Ascending aorta (tissue), 2 donors: ENCODE measurements at regions not wholly inside any gene's neighbourhood (a gene's known extent, or its start where the extent isn't known, plus 50 kb on each side); places are given as distances from the start of the nearest gene placed in this dataset.
"Not testable (repeated sequence)": the region's sequence is repeated elsewhere in the genome, so short reads cannot be mapped to it uniquely, and the experiment has no call there.

Experiments used
- DNase-seq, 2 donors: peaks; one replicate each; pipeline ENCODE4 v3.0.0-alpha.2; 2019; ENCODE audit warnings: low spot score in 2 of 2
- H3K27ac ChIP-seq, 2 donors: fragments of 200-600 bp; sonication (generic); one replicate each; pipeline ENCODE4 v1.5.1; 2016 to 2017; ENCODE audit warnings: mild to moderate bottlenecking in 1 of 2
- H3K27me3 ChIP-seq: fragments of 200-600 bp; sonication (generic); one replicate; pipeline ENCODE4 v1.5.1; 2017
- H3K36me3 ChIP-seq, 2 donors: fragments of 200-600 bp; sonication (generic); one replicate each; pipeline ENCODE4 v1.5.1; 2016
- H3K4me1 ChIP-seq, 2 donors: fragments of 200-600 bp; sonication (generic); one replicate each; pipeline ENCODE4 v1.5.1; 2016 to 2017; ENCODE audit warnings: mild to moderate bottlenecking in 1 of 2
- H3K4me3 ChIP-seq, 2 donors: fragments of 200-600 bp; sonication (generic); one replicate each; pipeline ENCODE4 v1.5.1; 2016 to 2017; ENCODE audit warnings: mild to moderate bottlenecking in 1 of 2
- H3K9me3 ChIP-seq, 2 donors: fragments of 200-600 bp; sonication (generic); one replicate each; pipeline ENCODE4 v1.5.1; 2016
- intact Hi-C: fragments of 100-400 bp; cut with DNase I; formaldehyde crosslinking; loops from one replicate; pipeline ENCODE4 v1.15.1; 2023
- TF ChIP-seq, protein P1 (sequence below), 3 experiments: fragments of 200-600 bp in 2 of 3; fragments of 450-650 bp in 1 of 3; sonication (generic) in 2 of 3; IDR thresholded peaks; one replicate each; pipeline ENCODE4 v1.5.1; 2016 to 2019; ENCODE audit warnings: antibody characterized with exemption in 3 of 3, mild to moderate bottlenecking in 1 of 3, moderate library complexity in 1 of 3

DNA sequence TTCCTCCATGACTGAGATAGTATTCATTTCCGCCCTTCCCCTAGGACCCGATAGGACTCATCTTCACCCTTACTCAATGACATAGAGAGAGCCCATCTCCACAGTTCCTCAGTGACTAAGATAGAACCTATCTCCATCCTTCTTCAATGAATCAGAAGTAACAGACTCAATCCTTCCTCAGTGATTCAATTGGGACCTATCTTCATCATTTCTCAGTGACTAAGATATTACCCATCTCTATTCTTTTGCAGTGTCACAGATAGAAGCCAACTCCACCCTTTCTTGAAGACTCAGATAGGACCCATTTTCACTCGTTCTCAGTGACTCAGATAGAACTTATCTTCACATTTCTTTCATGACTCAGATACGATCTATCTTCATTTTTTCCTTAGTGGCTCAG, 164.6 kb downstream of the FBXO4 start:
- TF ChIP-seq, protein P1, sequence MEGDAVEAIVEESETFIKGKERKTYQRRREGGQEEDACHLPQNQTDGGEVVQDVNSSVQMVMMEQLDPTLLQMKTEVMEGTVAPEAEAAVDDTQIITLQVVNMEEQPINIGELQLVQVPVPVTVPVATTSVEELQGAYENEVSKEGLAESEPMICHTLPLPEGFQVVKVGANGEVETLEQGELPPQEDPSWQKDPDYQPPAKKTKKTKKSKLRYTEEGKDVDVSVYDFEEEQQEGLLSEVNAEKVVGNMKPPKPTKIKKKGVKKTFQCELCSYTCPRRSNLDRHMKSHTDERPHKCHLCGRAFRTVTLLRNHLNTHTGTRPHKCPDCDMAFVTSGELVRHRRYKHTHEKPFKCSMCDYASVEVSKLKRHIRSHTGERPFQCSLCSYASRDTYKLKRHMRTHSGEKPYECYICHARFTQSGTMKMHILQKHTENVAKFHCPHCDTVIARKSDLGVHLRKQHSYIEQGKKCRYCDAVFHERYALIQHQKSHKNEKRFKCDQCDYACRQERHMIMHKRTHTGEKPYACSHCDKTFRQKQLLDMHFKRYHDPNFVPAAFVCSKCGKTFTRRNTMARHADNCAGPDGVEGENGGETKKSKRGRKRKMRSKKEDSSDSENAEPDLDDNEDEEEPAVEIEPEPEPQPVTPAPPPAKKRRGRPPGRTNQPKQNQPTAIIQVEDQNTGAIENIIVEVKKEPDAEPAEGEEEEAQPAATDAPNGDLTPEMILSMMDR (IDR thresholded peaks at IDR 0.05), result no peak
- Histone ChIP-seq H3K4me1 (no peaks in the 10 kb centered on the region), H3K27ac (no peak overlapping the region), H3K4me3 (no peak overlapping the region), H3K9me3 (no peaks in the 10 kb centered on the region), H3K27me3 (no peaks in the 10 kb centered on the region), H3K36me3 (no peaks in the 10 kb centered on the region)
- no peak for DNase-seq
- intact Hi-C loops, result no loop called here

DNA sequence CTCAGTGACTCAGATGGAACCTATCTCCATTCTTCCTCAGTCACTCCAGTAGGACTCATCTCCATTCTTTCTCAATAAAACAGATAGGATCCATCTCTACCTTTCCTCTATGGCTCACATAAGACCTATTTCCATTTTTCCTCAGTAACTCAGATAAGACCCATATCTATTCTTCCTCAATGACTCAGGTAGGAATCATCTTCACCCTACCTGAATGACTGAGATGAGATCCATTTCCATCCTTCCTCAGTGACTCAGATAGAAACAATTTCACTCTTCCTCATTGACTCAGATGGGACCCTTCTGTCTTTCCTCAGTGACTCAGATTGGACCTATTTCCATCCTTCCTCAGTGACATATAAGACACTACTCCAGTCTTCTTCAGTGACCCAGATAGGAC, 165.1 kb downstream of the FBXO4 start:
- Histone ChIP-seq H3K27me3 (no peaks in the 10 kb centered on the region), H3K9me3 (no peaks in the 10 kb centered on the region), H3K4me1 (no peaks in the 10 kb centered on the region), H3K4me3 (no peak overlapping the region), H3K36me3 (no peaks in the 10 kb centered on the region), H3K27ac (no peak overlapping the region)
- intact Hi-C loops, result no loop called here
- no peak for DNase-seq
- TF ChIP-seq, protein P1 (IDR thresholded peaks at IDR 0.05), result no peak

DNA sequence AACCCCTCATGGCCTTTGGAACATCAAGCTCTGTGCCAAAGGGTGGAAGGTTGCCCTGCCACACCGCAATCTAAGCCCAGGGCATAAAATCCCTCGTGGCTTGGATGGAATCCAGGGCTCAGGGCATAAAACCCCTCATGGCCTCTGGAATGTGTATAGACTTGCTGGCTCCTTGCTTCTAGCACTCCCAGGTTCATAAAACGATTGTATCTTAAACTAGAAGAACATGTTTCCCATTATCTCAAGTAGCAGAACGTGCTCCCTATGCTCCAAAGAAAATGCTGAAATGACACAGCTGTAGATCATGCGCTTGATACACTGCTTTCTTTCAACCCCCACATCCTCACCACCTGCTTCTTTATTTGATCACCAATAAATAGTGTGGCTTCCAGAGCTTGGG, 174.8 kb downstream of the FBXO4 start:
- DNase-seq, intact Hi-C loops, H3K27ac ChIP-seq, H3K27me3 ChIP-seq, H3K36me3 ChIP-seq, H3K9me3 ChIP-seq, H3K4me1 ChIP-seq, H3K4me3 ChIP-seq: not testable (repeated sequence)

DNA sequence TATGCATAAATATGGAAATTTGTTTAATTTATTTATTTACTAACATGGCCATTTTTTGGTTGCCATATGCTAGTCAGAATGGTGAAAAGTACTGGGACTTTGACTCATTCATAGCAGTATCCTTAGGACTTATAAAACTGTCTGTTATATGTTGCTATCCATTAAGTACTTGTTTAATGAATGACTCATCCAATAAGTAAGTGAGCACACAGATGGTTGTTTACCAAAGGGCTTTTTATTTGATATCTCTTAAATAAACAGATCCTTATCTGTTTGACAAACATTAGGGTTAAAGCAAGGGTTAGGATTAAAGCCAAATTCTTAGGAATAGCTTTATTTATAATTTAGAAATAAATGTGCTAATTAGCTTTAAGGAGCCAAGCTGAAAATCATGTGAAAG, 183.4 kb downstream of the FBXO4 start:
- intact Hi-C loops, result no loop called here
- H3K36me3 ChIP-seq, result no peaks in the 10 kb centered on the region
- no peaks in the 10 kb centered on the region for H3K4me1 ChIP-seq
- no peaks in the 10 kb centered on the region for H3K27me3 ChIP-seq
- TF ChIP-seq, protein P1 (IDR thresholded peaks at IDR 0.05), result no peak
- no peaks in the 10 kb centered on the region for H3K9me3 ChIP-seq
- no peak overlapping the region for H3K27ac ChIP-seq
- no peak for DNase-seq
- no peak overlapping the region for H3K4me3 ChIP-seq

DNA sequence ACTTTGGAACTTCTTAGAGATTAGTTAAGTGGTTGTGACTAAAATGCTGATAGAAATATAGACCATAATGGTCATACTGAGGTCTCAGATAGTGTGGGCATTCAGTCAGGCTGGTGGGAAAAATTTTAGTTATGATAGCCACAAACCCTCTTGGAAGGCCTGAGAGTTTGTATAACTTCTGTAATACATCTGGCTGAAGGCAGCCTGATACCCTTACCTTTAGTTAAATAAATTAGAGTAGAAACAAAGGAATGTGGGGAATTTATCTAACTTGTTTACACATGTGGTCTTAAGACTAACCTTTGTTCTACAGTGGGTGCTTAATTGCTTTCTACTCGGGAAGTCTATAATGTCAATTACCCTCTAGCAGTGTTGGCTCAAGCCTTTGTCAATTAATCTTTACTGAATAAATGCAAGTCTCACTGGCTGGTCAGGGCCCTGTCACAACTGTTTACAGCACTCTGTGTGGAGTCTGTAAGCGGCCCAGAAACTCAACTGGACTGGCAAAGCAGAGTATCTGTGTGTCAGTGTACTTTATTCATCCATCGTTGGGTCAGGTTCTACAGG, 184.0 kb downstream of the FBXO4 start:
- no peak overlapping the region for H3K4me3 ChIP-seq
- no peaks in the 10 kb centered on the region for H3K36me3 ChIP-seq
- TF ChIP-seq, protein P1 (IDR thresholded peaks at IDR 0.05), result no peak
- intact Hi-C loops, result no loop called here
- no peaks in the 10 kb centered on the region for H3K9me3 ChIP-seq
- H3K27me3 ChIP-seq, result no peaks in the 10 kb centered on the region
- DNase-seq, result no peak
- no peaks in the 10 kb centered on the region for H3K4me1 ChIP-seq
- H3K27ac ChIP-seq, result no peak overlapping the region

DNA sequence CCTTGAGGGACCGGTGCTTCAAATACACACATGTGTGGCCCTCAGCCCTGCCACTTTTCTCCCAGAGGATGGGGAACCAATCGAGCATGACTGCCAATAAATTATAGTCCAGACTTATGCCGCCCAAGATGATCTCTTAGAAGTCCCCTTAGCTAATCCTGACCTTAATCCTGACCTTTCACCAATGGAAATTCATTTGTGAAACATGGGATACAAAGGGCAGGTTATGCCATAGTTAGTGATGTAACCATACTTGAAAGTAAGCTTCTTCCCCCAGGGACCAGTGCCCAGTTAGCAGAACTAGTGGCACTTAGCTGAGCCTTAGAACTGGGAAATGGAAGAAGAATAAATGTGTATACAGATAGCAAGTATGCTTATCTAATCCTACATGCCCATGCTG, 190.6 kb downstream of the FBXO4 start:
- H3K36me3 ChIP-seq, H3K9me3 ChIP-seq, H3K4me1 ChIP-seq, intact Hi-C loops, DNase-seq, H3K27me3 ChIP-seq, H3K27ac ChIP-seq, H3K4me3 ChIP-seq: not testable (repeated sequence)

DNA sequence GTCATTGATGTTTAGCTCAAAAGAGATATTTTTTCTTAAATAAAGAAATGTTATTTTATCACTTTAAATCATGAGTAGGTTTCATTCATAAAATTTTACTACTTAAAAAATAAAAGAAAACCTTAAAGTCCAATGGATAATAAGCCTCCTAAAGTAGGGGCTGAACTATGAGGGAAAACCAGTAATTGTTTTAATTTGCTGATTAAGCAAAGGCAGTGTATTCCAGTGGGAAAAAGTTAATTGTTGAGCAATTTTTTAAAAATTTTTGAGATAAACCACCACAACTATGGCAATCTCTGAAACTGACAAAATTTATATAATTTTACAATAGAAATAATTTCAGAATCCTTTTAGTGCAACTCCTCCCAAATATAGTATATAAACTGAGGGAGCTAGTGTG, 195.0 kb downstream of the FBXO4 start:
- intact Hi-C loops, result no loop called here

More for the DNA sequence above, 195.0 kb downstream of the FBXO4 start:
- Histone ChIP-seq H3K9me3 (no peaks in the 10 kb centered on the region), H3K36me3 (no peaks in the 10 kb centered on the region), H3K4me3 (no peak overlapping the region), H3K27me3 (no peaks in the 10 kb centered on the region), H3K27ac (no peak overlapping the region), H3K4me1 (no peaks in the 10 kb centered on the region)
- TF ChIP-seq, protein P1 (IDR thresholded peaks at IDR 0.05), result no peak
- no peak for DNase-seq
